ENCODE measurements at regions not wholly inside any gene's neighbourhood (a gene's known extent, or its start where the extent isn't known, plus 50 kb on each side); places are given as distances from the start of the nearest gene placed in this dataset.

- Histone ChIP-seq H3K4me1 (ENCODE audit: control insufficient read depth in 4 of 4, insufficient read depth in 4 of 4, low read length in 3 of 4) (no peaks in the 10 kb centered on the region), H3K9me3 (ENCODE audit: control insufficient read depth in 4 of 4, low read length in 3 of 4) (no peaks in the 10 kb centered on the region), H3K36me3 (ENCODE audit: control insufficient read depth in 4 of 4, insufficient read depth in 3 of 4, low read depth in 1 of 4, low read length in 3 of 4) (no peaks in the 10 kb centered on the region), H3K4me3 (ENCODE audit: low read depth in 1 of 3, low read length in 3 of 3) (no peak overlapping the region), H3K9ac (ENCODE audit: low read depth in 1 of 2, low read length in 2 of 2) (no peak overlapping the region), H3K27me3 (ENCODE audit: control insufficient read depth in 4 of 4, insufficient read depth in 4 of 4, low read length in 3 of 4) (no peaks in the 10 kb centered on the region), H3K27ac (ENCODE audit: low read depth in 1 of 2, low read length in 2 of 2) (no peak overlapping the region)
- WGBS, result 73% methylated on average over 9 of the region's 9 CpGs
- TF ChIP-seq NR2F2 (IDR thresholded peaks at IDR 0.05), result no peak
- TF ChIP-seq GABPA (IDR thresholded peaks at IDR 0.05 in 1 of 2, conservative IDR thresholded peaks at IDR 0.05 in 1 of 2), result no peak
- TF ChIP-seq JUND (IDR thresholded peaks at IDR 0.05), result no peak
- no peak for TF ChIP-seq TAF1 (conservative IDR thresholded peaks at IDR 0.05)
- no peak for TF ChIP-seq HNF4A (conservative IDR thresholded peaks at IDR 0.05)
- TF ChIP-seq RXRA (IDR thresholded peaks at IDR 0.05), result no peak
- no peak for TF ChIP-seq MAX (IDR thresholded peaks at IDR 0.05)
- TF ChIP-seq FOXA2 (IDR thresholded peaks at IDR 0.05), result no peak
- no peak for DNase-seq (ENCODE audit: low spot score)
These were observed 65.7 kb downstream of the NENF start for GRCh38 chr1:212498283-212499040.

- Histone ChIP-seq H3K4me1 (ENCODE audit: control insufficient read depth in 4 of 4, insufficient read depth in 4 of 4, low read length in 3 of 4) (no peaks in the 10 kb centered on the region), H3K9me3 (ENCODE audit: control insufficient read depth in 4 of 4, low read length in 3 of 4) (no peaks in the 10 kb centered on the region), H3K9ac (ENCODE audit: low read depth in 1 of 2, low read length in 2 of 2) (no peak overlapping the region), H3K27me3 (ENCODE audit: control insufficient read depth in 4 of 4, insufficient read depth in 4 of 4, low read length in 3 of 4) (no peaks in the 10 kb centered on the region), H3K4me3 (ENCODE audit: low read depth in 1 of 3, low read length in 3 of 3) (no peak overlapping the region), H3K36me3 (ENCODE audit: control insufficient read depth in 4 of 4, insufficient read depth in 3 of 4, low read depth in 1 of 4, low read length in 3 of 4) (no peaks in the 10 kb centered on the region), H3K27ac (ENCODE audit: low read depth in 1 of 2, low read length in 2 of 2) (no peak overlapping the region)
- DNase-seq (ENCODE audit: low spot score), result peak; percentile 26
- 91% methylated on average over 6 of the region's 6 CpGs for WGBS
- TF ChIP-seq ATF3 (IDR thresholded peaks at IDR 0.05) (no peak), EGR1 (IDR thresholded peaks at IDR 0.05; ENCODE audit: low read depth in 2 of 2) (no peak), MAX (IDR thresholded peaks at IDR 0.05) (no peak), HNF4A (conservative IDR thresholded peaks at IDR 0.05) (no peak), CTCF (IDR thresholded peaks at IDR 0.05; ENCODE audit: low read depth, low read length, missing input control) (no peak), HNF4G (IDR thresholded peaks at IDR 0.05) (no peak), RXRA (IDR thresholded peaks at IDR 0.05) (no peak), FOXA2 (IDR thresholded peaks at IDR 0.05) (no peak), TAF1 (conservative IDR thresholded peaks at IDR 0.05) (no peak), GABPA (IDR thresholded peaks at IDR 0.05 in 1 of 2, conservative IDR thresholded peaks at IDR 0.05 in 1 of 2) (no peak), YY1 (IDR thresholded peaks at IDR 0.05) (no peak), JUND (IDR thresholded peaks at IDR 0.05) (no peak), RAD21 (IDR thresholded peaks at IDR 0.05) (no peak), NR2F2 (IDR thresholded peaks at IDR 0.05) (no peak)
These were observed 67.6 kb downstream of the NENF start for GRCh38 chr1:212500351-212500750.

GRCh38 chr1:212500983-212501382 lies 68.3 kb downstream of the NENF start:
- H3K9ac ChIP-seq (ENCODE audit: low read depth in 1 of 2, low read length in 2 of 2), result no peak overlapping the region
- H3K27ac ChIP-seq (ENCODE audit: low read depth in 1 of 2, low read length in 2 of 2), result no peak overlapping the region
- H3K36me3 ChIP-seq (ENCODE audit: control insufficient read depth in 4 of 4, insufficient read depth in 3 of 4, low read depth in 1 of 4, low read length in 3 of 4), result no peaks in the 10 kb centered on the region
- H3K4me1 ChIP-seq (ENCODE audit: control insufficient read depth in 4 of 4, insufficient read depth in 4 of 4, low read length in 3 of 4), result no peaks in the 10 kb centered on the region
- no peaks in the 10 kb centered on the region for H3K9me3 ChIP-seq (ENCODE audit: control insufficient read depth in 4 of 4, low read length in 3 of 4)
- H3K4me3 ChIP-seq (ENCODE audit: low read depth in 1 of 3, low read length in 3 of 3), result no peak overlapping the region
- no peak for TF ChIP-seq TAF1 (conservative IDR thresholded peaks at IDR 0.05)
- DNase-seq (ENCODE audit: low spot score), result no peak
- WGBS, result 86% methylated on average over 1 of the region's 1 CpG
- no peaks in the 10 kb centered on the region for H3K27me3 ChIP-seq (ENCODE audit: control insufficient read depth in 4 of 4, insufficient read depth in 4 of 4, low read length in 3 of 4)

Measured in liver (tissue), 8 donors.